H1 (cell line): ENCODE measurements at regions not wholly inside any gene's neighbourhood (a gene's known extent, or its start where the extent isn't known, plus 50 kb on each side); places are given as distances from the start of the nearest gene placed in this dataset.

ENCODE experiments used
- CBX5 ChIP-seq: fragments of 300-800, 300-1000 bp; sonication (generic); IDR thresholded peaks from 2 replicates; pipeline ENCODE4 v1.7.1; 2016; ENCODE audit warnings: antibody characterized with exemption, low read length, low read depth
- CREB1 ChIP-seq: IDR thresholded peaks from 2 replicates; pipeline ENCODE4 v1.6.1; 2012; ENCODE audit warnings: inconsistent platforms
- KDM1A ChIP-seq: fragments of 200-600, 300-600 bp; sonication (generic); IDR thresholded peaks from 2 replicates; pipeline ENCODE4 v1.7.1; 2016; ENCODE audit warnings: mild to moderate bottlenecking, low read length, borderline replicate concordance
- NRF1 ChIP-seq: IDR thresholded peaks from 2 replicates; pipeline ENCODE4 v1.6.1; 2011; ENCODE audit warnings: mild to moderate bottlenecking, low read depth, low read length, improper control_type of control experiment
- RXRA ChIP-seq: IDR thresholded peaks from 2 replicates; pipeline ENCODE4 v1.6.1; 2011; ENCODE audit warnings: low read depth, mild to moderate bottlenecking, low read length, moderate library complexity; ENCODE audit not compliant: insufficient read depth
- SIN3A ChIP-seq, 2 experiments: IDR thresholded peaks in 1 of 2; conservative IDR thresholded peaks in 1 of 2; 2 replicates each; pipeline ENCODE4 v1.6.1; 2011 to 2012; ENCODE audit warnings: low read length in 2 of 2, improper control_type of control experiment in 1 of 2, low read depth in 1 of 2, mild to moderate bottlenecking in 1 of 2
- SIRT6 ChIP-seq: IDR thresholded peaks from one replicate; pipeline ENCODE4 v1.7.1; 2012; ENCODE audit warnings: low read length, inconsistent platforms
- SIX5 ChIP-seq: IDR thresholded peaks from 2 replicates; pipeline ENCODE4 v1.6.1; 2011; ENCODE audit warnings: mild to moderate bottlenecking, low read depth, low read length
- SUZ12 ChIP-seq: fragments of 200-600 bp; sonication (generic); IDR thresholded peaks from 2 replicates; pipeline ENCODE4 v1.6.1; 2012; ENCODE audit warnings: mild to moderate bottlenecking, inconsistent platforms, low read length, moderate library complexity, mixed read lengths
- TCF12 ChIP-seq: IDR thresholded peaks from 2 replicates; pipeline ENCODE4 v1.6.1; 2011; ENCODE audit warnings: low read depth, mild to moderate bottlenecking, low read length
- ZNF274 ChIP-seq: IDR thresholded peaks from 2 replicates; pipeline ENCODE4 v1.7.0; 2012; ENCODE audit warnings: low read length, borderline replicate concordance; ENCODE audit errors: extremely low read depth
- TF ChIP-seq, protein P1 (sequence below): fragments of 300-600 bp; sonication (generic); IDR thresholded peaks from 2 replicates; pipeline ENCODE4 v1.7.1; 2012; ENCODE audit warnings: low read length, moderate library complexity, mild to moderate bottlenecking, inconsistent platforms; ENCODE audit not compliant: insufficient replicate concordance

GRCh38 chr2:163157411-163157810, 318.8 kb upstream of the KCNH7 start (continued):
- TF ChIP-seq, protein P1, sequence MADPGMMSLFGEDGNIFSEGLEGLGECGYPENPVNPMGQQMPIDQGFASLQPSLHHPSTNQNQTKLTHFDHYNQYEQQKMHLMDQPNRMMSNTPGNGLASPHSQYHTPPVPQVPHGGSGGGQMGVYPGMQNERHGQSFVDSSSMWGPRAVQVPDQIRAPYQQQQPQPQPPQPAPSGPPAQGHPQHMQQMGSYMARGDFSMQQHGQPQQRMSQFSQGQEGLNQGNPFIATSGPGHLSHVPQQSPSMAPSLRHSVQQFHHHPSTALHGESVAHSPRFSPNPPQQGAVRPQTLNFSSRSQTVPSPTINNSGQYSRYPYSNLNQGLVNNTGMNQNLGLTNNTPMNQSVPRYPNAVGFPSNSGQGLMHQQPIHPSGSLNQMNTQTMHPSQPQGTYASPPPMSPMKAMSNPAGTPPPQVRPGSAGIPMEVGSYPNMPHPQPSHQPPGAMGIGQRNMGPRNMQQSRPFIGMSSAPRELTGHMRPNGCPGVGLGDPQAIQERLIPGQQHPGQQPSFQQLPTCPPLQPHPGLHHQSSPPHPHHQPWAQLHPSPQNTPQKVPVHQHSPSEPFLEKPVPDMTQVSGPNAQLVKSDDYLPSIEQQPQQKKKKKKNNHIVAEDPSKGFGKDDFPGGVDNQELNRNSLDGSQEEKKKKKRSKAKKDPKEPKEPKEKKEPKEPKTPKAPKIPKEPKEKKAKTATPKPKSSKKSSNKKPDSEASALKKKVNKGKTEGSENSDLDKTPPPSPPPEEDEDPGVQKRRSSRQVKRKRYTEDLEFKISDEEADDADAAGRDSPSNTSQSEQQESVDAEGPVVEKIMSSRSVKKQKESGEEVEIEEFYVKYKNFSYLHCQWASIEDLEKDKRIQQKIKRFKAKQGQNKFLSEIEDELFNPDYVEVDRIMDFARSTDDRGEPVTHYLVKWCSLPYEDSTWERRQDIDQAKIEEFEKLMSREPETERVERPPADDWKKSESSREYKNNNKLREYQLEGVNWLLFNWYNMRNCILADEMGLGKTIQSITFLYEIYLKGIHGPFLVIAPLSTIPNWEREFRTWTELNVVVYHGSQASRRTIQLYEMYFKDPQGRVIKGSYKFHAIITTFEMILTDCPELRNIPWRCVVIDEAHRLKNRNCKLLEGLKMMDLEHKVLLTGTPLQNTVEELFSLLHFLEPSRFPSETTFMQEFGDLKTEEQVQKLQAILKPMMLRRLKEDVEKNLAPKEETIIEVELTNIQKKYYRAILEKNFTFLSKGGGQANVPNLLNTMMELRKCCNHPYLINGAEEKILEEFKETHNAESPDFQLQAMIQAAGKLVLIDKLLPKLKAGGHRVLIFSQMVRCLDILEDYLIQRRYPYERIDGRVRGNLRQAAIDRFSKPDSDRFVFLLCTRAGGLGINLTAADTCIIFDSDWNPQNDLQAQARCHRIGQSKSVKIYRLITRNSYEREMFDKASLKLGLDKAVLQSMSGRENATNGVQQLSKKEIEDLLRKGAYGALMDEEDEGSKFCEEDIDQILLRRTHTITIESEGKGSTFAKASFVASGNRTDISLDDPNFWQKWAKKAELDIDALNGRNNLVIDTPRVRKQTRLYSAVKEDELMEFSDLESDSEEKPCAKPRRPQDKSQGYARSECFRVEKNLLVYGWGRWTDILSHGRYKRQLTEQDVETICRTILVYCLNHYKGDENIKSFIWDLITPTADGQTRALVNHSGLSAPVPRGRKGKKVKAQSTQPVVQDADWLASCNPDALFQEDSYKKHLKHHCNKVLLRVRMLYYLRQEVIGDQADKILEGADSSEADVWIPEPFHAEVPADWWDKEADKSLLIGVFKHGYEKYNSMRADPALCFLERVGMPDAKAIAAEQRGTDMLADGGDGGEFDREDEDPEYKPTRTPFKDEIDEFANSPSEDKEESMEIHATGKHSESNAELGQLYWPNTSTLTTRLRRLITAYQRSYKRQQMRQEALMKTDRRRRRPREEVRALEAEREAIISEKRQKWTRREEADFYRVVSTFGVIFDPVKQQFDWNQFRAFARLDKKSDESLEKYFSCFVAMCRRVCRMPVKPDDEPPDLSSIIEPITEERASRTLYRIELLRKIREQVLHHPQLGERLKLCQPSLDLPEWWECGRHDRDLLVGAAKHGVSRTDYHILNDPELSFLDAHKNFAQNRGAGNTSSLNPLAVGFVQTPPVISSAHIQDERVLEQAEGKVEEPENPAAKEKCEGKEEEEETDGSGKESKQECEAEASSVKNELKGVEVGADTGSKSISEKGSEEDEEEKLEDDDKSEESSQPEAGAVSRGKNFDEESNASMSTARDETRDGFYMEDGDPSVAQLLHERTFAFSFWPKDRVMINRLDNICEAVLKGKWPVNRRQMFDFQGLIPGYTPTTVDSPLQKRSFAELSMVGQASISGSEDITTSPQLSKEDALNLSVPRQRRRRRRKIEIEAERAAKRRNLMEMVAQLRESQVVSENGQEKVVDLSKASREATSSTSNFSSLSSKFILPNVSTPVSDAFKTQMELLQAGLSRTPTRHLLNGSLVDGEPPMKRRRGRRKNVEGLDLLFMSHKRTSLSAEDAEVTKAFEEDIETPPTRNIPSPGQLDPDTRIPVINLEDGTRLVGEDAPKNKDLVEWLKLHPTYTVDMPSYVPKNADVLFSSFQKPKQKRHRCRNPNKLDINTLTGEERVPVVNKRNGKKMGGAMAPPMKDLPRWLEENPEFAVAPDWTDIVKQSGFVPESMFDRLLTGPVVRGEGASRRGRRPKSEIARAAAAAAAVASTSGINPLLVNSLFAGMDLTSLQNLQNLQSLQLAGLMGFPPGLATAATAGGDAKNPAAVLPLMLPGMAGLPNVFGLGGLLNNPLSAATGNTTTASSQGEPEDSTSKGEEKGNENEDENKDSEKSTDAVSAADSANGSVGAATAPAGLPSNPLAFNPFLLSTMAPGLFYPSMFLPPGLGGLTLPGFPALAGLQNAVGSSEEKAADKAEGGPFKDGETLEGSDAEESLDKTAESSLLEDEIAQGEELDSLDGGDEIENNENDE, result no peak
- no peak for TF ChIP-seq TCF12
- no peak for TF ChIP-seq CBX5
- no peak for TF ChIP-seq SIX5
- TF ChIP-seq RXRA, result no peak
- no peak for TF ChIP-seq CREB1
- no peak for TF ChIP-seq KDM1A
- no peak for TF ChIP-seq SIN3A (conservative IDR thresholded peaks at IDR 0.05 in 1 of 2, IDR thresholded peaks at IDR 0.05 in 1 of 2; ENCODE audit: low read depth in 1 of 2, low read length in 2 of 2)
- no peak for TF ChIP-seq SIRT6
- TF ChIP-seq NRF1, result no peak
- no peak for TF ChIP-seq SUZ12
- TF ChIP-seq ZNF274, result no peak
